HG02943 (cell line): ENCODE measurements at regions not wholly inside any gene's neighbourhood (a gene's known extent, or its start where the extent isn't known, plus 50 kb on each side); places are given as distances from the start of the nearest gene placed in this dataset.
"Not testable (repeated sequence)": the region's sequence is repeated elsewhere in the genome, so short reads cannot be mapped to it uniquely, and the experiment has no call there.

Experiments used
- ATAC-seq: cut with Tn5 transposase; IDR thresholded peaks from one replicate; pipeline ENCODE4 v1.9.1; 2021; ENCODE audit warnings: mild to moderate bottlenecking, low read depth, moderate library complexity; ENCODE audit not compliant: unreplicated experiment

- no peak for ATAC-seq
These were observed 175.3 kb downstream of the PSMG1 start for GRCh38 chr21:39007985-39008384.

GRCh38 chr21:39007532-39007931 lies 175.7 kb downstream of the PSMG1 start:
- no peak for ATAC-seq

- ATAC-seq = no peak
These were observed 176.5 kb downstream of the PSMG1 start for GRCh38 chr21:39006571-39007311.

GRCh38 chr21:39005502-39005787 lies 177.8 kb downstream of the PSMG1 start:
- no peak for ATAC-seq

- no peak for ATAC-seq
These were observed 178.4 kb downstream of the PSMG1 start for GRCh38 chr21:39004634-39005501.

GRCh38 chr21:39003982-39004633 lies 179.1 kb downstream of the PSMG1 start:
- ATAC-seq = no peak

- no peak for ATAC-seq
These were observed 181.9 kb downstream of the PSMG1 start for GRCh38 chr21:39001341-39001740.

- no peak for ATAC-seq
These were observed 182.8 kb downstream of the PSMG1 start for GRCh38 chr21:39000496-39000895.

GRCh38 chr21:38999161-38999560 lies 184.1 kb downstream of the PSMG1 start:
- no peak for ATAC-seq

- not testable (repeated sequence) for ATAC-seq
These were observed 185.0 kb downstream of the PSMG1 start for GRCh38 chr21:38998281-38998680.

GRCh38 chr21:38997843-38998175 lies 185.4 kb downstream of the PSMG1 start:
- ATAC-seq = not testable (repeated sequence)

GRCh38 chr21:38997051-38997842 lies 186.0 kb downstream of the PSMG1 start:
- no peak for ATAC-seq

- ATAC-seq = no peak
These were observed 186.9 kb downstream of the PSMG1 start for GRCh38 chr21:38996355-38996754.

- ATAC-seq = no peak
These were observed 187.5 kb downstream of the PSMG1 start for GRCh38 chr21:38995731-38996130.

GRCh38 chr21:38995071-38995669 lies 188.1 kb downstream of the PSMG1 start:
- no peak for ATAC-seq

GRCh38 chr21:38994042-38994441 lies 188.3 kb downstream of the ETS2 start:
- no peak for ATAC-seq

- ATAC-seq = no peak
These were observed 187.8 kb downstream of the ETS2 start for GRCh38 chr21:38993561-38993960.

- ATAC-seq = no peak
These were observed 187.0 kb downstream of the ETS2 start for GRCh38 chr21:38992737-38993136.

- no peak for ATAC-seq
These were observed 184.7 kb downstream of the ETS2 start for GRCh38 chr21:38990424-38990794.

GRCh38 chr21:38989745-38990423 lies 184.2 kb downstream of the ETS2 start:
- ATAC-seq = no peak
